HT-29 (cell line): ENCODE measurements at regions not wholly inside any gene's neighbourhood (a gene's known extent, or its start where the extent isn't known, plus 50 kb on each side); places are given as distances from the start of the nearest gene placed in this dataset. TPM values are rescaled to one million over a fixed set of nuclear protein-coding genes. Genes with fewer than 3 reads are reported as not detected.

Source experiments
- DNase-seq: peaks from one replicate; pipeline ENCODE4 v3.0.0-alpha.2; 2015; ENCODE audit warnings: low spot score
- small RNA-seq: library from RNA; depleted of rRNA; stranded (forward); fragments of <200 nt; gene quantifications from one replicate; pipeline ENCODE3, GENCODE V24; 2014

DNA sequence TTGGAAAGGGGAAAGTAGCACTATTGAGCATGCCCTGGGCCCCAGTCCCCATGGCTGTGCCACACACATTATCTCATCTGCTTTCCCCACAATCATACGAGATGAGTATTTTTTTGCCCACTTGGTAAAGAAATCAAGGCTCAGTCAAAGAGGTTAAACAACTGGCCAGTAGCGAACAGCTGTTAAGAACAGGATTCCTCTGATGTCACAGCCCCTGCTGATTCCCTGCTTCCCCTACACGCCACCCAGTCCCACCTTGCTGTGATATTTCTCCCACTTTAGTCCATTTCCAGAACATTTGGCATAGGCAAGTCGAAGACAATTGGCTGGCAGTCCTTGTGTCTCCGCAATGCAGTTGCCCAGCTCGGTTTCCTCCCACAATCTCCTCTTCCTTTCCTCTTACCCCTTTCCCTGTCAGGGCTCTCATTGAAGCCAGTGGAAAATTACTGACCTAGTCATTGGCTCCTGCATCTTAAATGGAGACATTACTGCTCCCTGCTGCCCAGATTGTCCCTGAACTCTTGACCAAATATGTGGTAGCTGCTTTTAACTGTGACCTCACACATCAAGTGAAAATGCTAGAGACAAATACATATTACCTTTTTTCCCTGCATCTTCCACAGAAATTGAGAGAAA, 56.5 kb upstream of the EEPD1 start:
- no peak for DNase-seq

DNA sequence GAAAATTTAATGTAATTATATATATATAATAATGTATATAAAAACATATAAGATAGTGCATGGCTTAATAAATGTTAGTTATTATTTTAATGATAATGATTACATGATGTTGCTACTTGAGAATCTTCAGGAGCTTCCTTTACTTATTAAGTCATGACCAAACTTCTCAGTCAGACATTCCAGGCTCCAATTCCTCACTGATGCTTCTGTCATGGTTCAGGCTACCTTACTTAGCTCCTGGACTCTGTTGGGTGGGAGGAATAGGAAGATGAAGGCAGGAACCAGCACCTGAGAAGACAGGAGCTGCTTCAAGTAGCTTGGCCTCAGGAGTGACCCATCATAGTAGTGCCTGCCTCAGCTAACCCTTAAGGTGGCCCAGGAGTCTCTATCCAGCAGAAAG, 55.0 kb upstream of the EEPD1 start:
- DNase-seq: no peak

DNA sequence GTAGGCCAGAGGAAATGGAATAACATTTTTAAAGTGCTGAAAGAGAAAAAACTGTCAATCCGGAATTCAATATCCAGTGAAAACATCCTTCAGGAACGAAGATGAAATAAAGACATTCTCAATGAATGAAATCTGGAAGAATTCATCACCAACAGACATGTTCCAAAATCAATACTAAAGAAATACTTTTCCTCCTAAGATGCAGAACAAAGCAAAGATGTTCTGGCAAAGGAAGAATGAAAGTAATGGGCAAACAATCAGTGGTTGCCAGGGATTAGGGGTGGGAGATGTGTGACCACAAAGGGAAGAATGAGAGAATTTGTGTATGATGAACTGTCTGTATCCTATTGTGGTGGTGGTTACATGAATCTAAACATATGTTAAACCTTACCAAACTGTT, 52.8 kb upstream of the EEPD1 start:
- no peak for DNase-seq

DNA sequence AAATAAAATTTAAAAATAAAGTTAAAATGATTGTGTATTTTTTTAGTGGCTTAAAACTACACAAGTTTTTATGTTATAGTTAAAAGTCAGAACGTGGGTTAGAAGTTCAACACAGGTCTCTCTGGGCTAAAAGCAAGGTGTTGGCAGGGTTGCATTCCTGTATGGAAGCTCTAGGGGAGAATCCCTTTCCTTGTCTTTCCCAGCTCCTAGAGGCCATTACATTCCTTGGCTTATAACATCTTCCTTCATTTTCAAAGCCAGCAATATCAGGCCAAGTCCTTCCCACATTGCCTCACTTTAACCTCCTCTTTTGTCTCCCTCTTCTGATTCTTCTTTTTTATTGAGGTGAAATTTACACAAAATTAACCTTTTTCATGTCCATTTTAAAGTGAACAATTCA, 52.4 kb upstream of the EEPD1 start:
- no peak for DNase-seq

Small RNA genes in the stretch of these regions (small RNA-seq; reads per million reads assigned to genes)
- gene RNU6-1085P: not detected
